SJSA1 (cell line): ENCODE measurements at regions not wholly inside any gene's neighbourhood (a gene's known extent, or its start where the extent isn't known, plus 50 kb on each side); places are given as distances from the start of the nearest gene placed in this dataset.

ENCODE experiments used
- DNase-seq, 2 experiments: peaks; one replicate each; pipeline ENCODE4 v3.0.0-alpha.2; 2015 to 2020; ENCODE audit warnings: low spot score in 2 of 2, low read depth in 1 of 2
- H3K27ac ChIP-seq: fragments of 250-450 bp; sonication (Bioruptor Pico); 2 replicates; pipeline ENCODE4 v1.5.1; 2020; ENCODE audit warnings: mild to moderate bottlenecking, moderate library complexity
- H3K27me3 ChIP-seq: fragments of 250-450 bp; sonication (Bioruptor Pico); replicated peaks from 2 replicates; pipeline ENCODE4 v1.5.1; 2020; ENCODE audit warnings: mild to moderate bottlenecking, moderate library complexity
- H3K36me3 ChIP-seq: fragments of 250-450 bp; sonication (Bioruptor Pico); 2 replicates; pipeline ENCODE4 v1.5.1; 2020; ENCODE audit warnings: mild to moderate bottlenecking
- H3K4me1 ChIP-seq: fragments of 250-450 bp; sonication (Bioruptor Pico); replicated peaks from 2 replicates; pipeline ENCODE4 v1.6.1; 2021; ENCODE audit warnings: mild to moderate bottlenecking
- H3K4me3 ChIP-seq: fragments of 250-450 bp; sonication (Bioruptor Pico); 2 replicates; pipeline ENCODE4 v1.5.1; 2020; ENCODE audit warnings: mild to moderate bottlenecking
- H3K9me3 ChIP-seq: fragments of 250-450 bp; sonication (Bioruptor Pico); replicated peaks from 2 replicates; pipeline ENCODE4 v1.5.1; 2020; ENCODE audit warnings: mild to moderate bottlenecking

GRCh38 chr18:22674272-22674671 lies 256.6 kb upstream of the CTAGE1 start:
- H3K27ac ChIP-seq, result peak overlapping the region; percentile 23
- DNase-seq, result peak; percentile 51 to 65
- H3K4me3 ChIP-seq, result no peak overlapping the region
- peaks cover 11% of the 10 kb centered on the region for H3K4me1 ChIP-seq
- 0 out of 2 replicates have a peak, but pooled peaks cover 2% of the 10 kb centered on the region for H3K9me3 ChIP-seq
- H3K27me3 ChIP-seq, result no peaks in the 10 kb centered on the region
- H3K36me3 ChIP-seq, result no peaks in the 10 kb centered on the region

- Histone ChIP-seq H3K9me3 (0 out of 2 replicates have a peak, but pooled peaks cover 2% of the 10 kb centered on the region), H3K27me3 (no peaks in the 10 kb centered on the region), H3K36me3 (no peaks in the 10 kb centered on the region), H3K27ac (no peak overlapping the region), H3K4me3 (no peak overlapping the region), H3K4me1 (peaks cover 11% of the 10 kb centered on the region)
- no peak for DNase-seq
Measured at GRCh38 chr18:22675006-22675405, 257.3 kb upstream of the CTAGE1 start.

GRCh38 chr18:22676423-22676822 lies 256.7 kb upstream of the RBBP8 start:
- Histone ChIP-seq H3K4me3 (no peak overlapping the region), H3K27me3 (no peaks in the 10 kb centered on the region), H3K4me1 (peaks cover 11% of the 10 kb centered on the region), H3K36me3 (no peaks in the 10 kb centered on the region), H3K9me3 (0 out of 2 replicates have a peak, but pooled peaks cover 2% of the 10 kb centered on the region), H3K27ac (no peak overlapping the region)
- DNase-seq, result no peak

- H3K27me3 ChIP-seq, result no peaks in the 10 kb centered on the region
- 0 out of 2 replicates have a peak, but pooled peaks cover 2% of the 10 kb centered on the region for H3K9me3 ChIP-seq
- no peak for DNase-seq
- no peak overlapping the region for H3K27ac ChIP-seq
- H3K4me1 ChIP-seq, result peaks cover 11% of the 10 kb centered on the region
- H3K4me3 ChIP-seq, result no peak overlapping the region
- no peaks in the 10 kb centered on the region for H3K36me3 ChIP-seq
Measured at GRCh38 chr18:22678486-22678885, 254.6 kb upstream of the RBBP8 start.

GRCh38 chr18:22680944-22681343 lies 252.2 kb upstream of the RBBP8 start:
- DNase-seq, result no peak
- H3K36me3 ChIP-seq, result no peaks in the 10 kb centered on the region
- no peak overlapping the region for H3K4me3 ChIP-seq
- no peaks in the 10 kb centered on the region for H3K27me3 ChIP-seq
- H3K9me3 ChIP-seq, result no peaks in the 10 kb centered on the region
- H3K4me1 ChIP-seq, result no peaks in the 10 kb centered on the region
- H3K27ac ChIP-seq, result no peak overlapping the region

- Histone ChIP-seq H3K4me1 (no peaks in the 10 kb centered on the region), H3K27ac (no peak overlapping the region), H3K36me3 (no peaks in the 10 kb centered on the region), H3K4me3 (no peak overlapping the region), H3K9me3 (no peaks in the 10 kb centered on the region), H3K27me3 (no peaks in the 10 kb centered on the region)
- DNase-seq, result no peak
Measured at GRCh38 chr18:22681908-22682307, 251.2 kb upstream of the RBBP8 start.

GRCh38 chr18:22682720-22683119 lies 250.4 kb upstream of the RBBP8 start:
- no peak overlapping the region for H3K27ac ChIP-seq
- no peaks in the 10 kb centered on the region for H3K27me3 ChIP-seq
- no peaks in the 10 kb centered on the region for H3K36me3 ChIP-seq
- DNase-seq, result no peak
- no peaks in the 10 kb centered on the region for H3K4me1 ChIP-seq
- no peaks in the 10 kb centered on the region for H3K9me3 ChIP-seq
- no peak overlapping the region for H3K4me3 ChIP-seq

GRCh38 chr18:22683196-22683676 lies 249.9 kb upstream of the RBBP8 start:
- Histone ChIP-seq H3K27ac (no peak overlapping the region), H3K4me3 (no peak overlapping the region), H3K4me1 (no peaks in the 10 kb centered on the region), H3K9me3 (no peaks in the 10 kb centered on the region), H3K27me3 (no peaks in the 10 kb centered on the region), H3K36me3 (no peaks in the 10 kb centered on the region)
- DNase-seq, result peak; percentile 38 to 61

- Histone ChIP-seq H3K27me3 (no peaks in the 10 kb centered on the region), H3K9me3 (no peaks in the 10 kb centered on the region), H3K4me3 (no peak overlapping the region), H3K36me3 (no peaks in the 10 kb centered on the region), H3K27ac (no peak overlapping the region), H3K4me1 (no peaks in the 10 kb centered on the region)
- DNase-seq, result no peak
Measured at GRCh38 chr18:22683786-22684185, 249.3 kb upstream of the RBBP8 start.

GRCh38 chr18:22684268-22684667 lies 248.9 kb upstream of the RBBP8 start:
- Histone ChIP-seq H3K27me3 (no peaks in the 10 kb centered on the region), H3K4me3 (no peak overlapping the region), H3K9me3 (no peaks in the 10 kb centered on the region), H3K4me1 (no peaks in the 10 kb centered on the region), H3K36me3 (no peaks in the 10 kb centered on the region), H3K27ac (no peak overlapping the region)
- no peak for DNase-seq

GRCh38 chr18:22685788-22686187 lies 247.3 kb upstream of the RBBP8 start:
- Histone ChIP-seq H3K36me3 (no peaks in the 10 kb centered on the region), H3K4me3 (no peak overlapping the region), H3K9me3 (no peaks in the 10 kb centered on the region), H3K27ac (no peak overlapping the region), H3K4me1 (no peaks in the 10 kb centered on the region), H3K27me3 (no peaks in the 10 kb centered on the region)
- DNase-seq, result no peak

GRCh38 chr18:22687892-22688680 lies 245.0 kb upstream of the RBBP8 start:
- DNase-seq, result no peak
- Histone ChIP-seq H3K27me3 (no peaks in the 10 kb centered on the region), H3K36me3 (no peaks in the 10 kb centered on the region), H3K9me3 (no peaks in the 10 kb centered on the region), H3K4me3 (no peak overlapping the region), H3K27ac (no peak overlapping the region), H3K4me1 (peaks cover 16% of the 10 kb centered on the region)

- Histone ChIP-seq H3K27me3 (no peaks in the 10 kb centered on the region), H3K36me3 (no peaks in the 10 kb centered on the region), H3K4me1 (peaks cover 16% of the 10 kb centered on the region), H3K27ac (no peak overlapping the region), H3K9me3 (no peaks in the 10 kb centered on the region), H3K4me3 (no peak overlapping the region)
- DNase-seq, result no peak
Measured at GRCh38 chr18:22688877-22689496, 244.1 kb upstream of the RBBP8 start.

GRCh38 chr18:22689712-22690111 lies 243.4 kb upstream of the RBBP8 start:
- DNase-seq, result no peak
- no peak overlapping the region for H3K27ac ChIP-seq
- no peaks in the 10 kb centered on the region for H3K9me3 ChIP-seq
- H3K36me3 ChIP-seq, result no peaks in the 10 kb centered on the region
- no peak overlapping the region for H3K4me3 ChIP-seq
- H3K27me3 ChIP-seq, result no peaks in the 10 kb centered on the region
- peaks cover 19% of the 10 kb centered on the region for H3K4me1 ChIP-seq
